ENCODE measurements at regions not wholly inside any gene's neighbourhood (a gene's known extent, or its start where the extent isn't known, plus 50 kb on each side); places are given as distances from the start of the nearest gene placed in this dataset.

- Histone ChIP-seq H3K4me1 (ENCODE audit: low read length) (no peaks in the 10 kb centered on the region), H2AFZ (ENCODE audit: low read depth, low read length) (no peak overlapping the region), H3K9ac (ENCODE audit: low read length) (no peak overlapping the region), H3K36me3 (replicated peaks; ENCODE audit: low read depth, low read length) (no peaks in the 10 kb centered on the region), H4K20me1 (ENCODE audit: insufficient read depth, low read length) (no peaks in the 10 kb centered on the region), H3K27ac (ENCODE audit: low read length) (no peak overlapping the region), H3K9me3 (ENCODE audit: insufficient read depth, low read length) (no peaks in the 10 kb centered on the region), H3K27me3 (ENCODE audit: low read depth, low read length) (no peaks in the 10 kb centered on the region), H3K4me2 (ENCODE audit: low read length) (no peak overlapping the region), H3K79me2 (ENCODE audit: low read length) (no peaks in the 10 kb centered on the region), H3K4me3 (ENCODE audit: low read length) (no peak overlapping the region)
- TF ChIP-seq CTCF (IDR thresholded peaks at IDR 0.05; ENCODE audit: low read depth, low read length) (no peak), EZH2phosphoT487 (IDR thresholded peaks at IDR 0.05; ENCODE audit: low read depth) (no peak)
Observed at GRCh38 chr7:119982884-119983283, 290.1 kb upstream of the KCND2 start.

- Histone ChIP-seq H3K79me2 (ENCODE audit: low read length) (no peaks in the 10 kb centered on the region), H3K4me1 (ENCODE audit: low read length) (no peaks in the 10 kb centered on the region), H4K20me1 (ENCODE audit: insufficient read depth, low read length) (no peaks in the 10 kb centered on the region), H3K4me2 (ENCODE audit: low read length) (no peak overlapping the region), H3K27ac (ENCODE audit: low read length) (no peak overlapping the region), H3K4me3 (ENCODE audit: low read length) (no peak overlapping the region), H3K9ac (ENCODE audit: low read length) (no peak overlapping the region), H3K27me3 (ENCODE audit: low read depth, low read length) (no peaks in the 10 kb centered on the region), H3K9me3 (ENCODE audit: insufficient read depth, low read length) (no peaks in the 10 kb centered on the region), H3K36me3 (replicated peaks; ENCODE audit: low read depth, low read length) (no peaks in the 10 kb centered on the region), H2AFZ (ENCODE audit: low read depth, low read length) (no peak overlapping the region)
- TF ChIP-seq CTCF (IDR thresholded peaks at IDR 0.05; ENCODE audit: low read depth, low read length) (no peak), EZH2phosphoT487 (IDR thresholded peaks at IDR 0.05; ENCODE audit: low read depth) (no peak)
Observed at GRCh38 chr7:119983468-119983867, 289.5 kb upstream of the KCND2 start.

DNA sequence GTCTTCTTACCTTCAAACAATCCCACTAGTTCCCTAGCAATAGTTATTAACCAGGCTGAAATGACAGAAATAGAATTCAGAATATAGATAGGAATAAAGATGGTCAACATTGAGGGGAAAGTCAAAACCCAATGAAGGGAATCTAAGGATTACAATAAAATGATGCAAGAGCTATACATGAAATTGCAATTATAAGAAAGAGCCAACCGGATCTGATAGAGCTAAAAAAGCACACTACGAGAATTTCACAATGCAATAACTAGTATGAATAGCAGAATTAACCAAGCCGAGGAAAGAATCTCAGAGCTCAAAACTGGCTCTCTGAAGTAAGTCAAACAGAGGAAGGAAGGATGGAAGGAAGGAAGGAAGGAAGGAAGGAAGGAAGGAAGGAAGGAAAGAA, 288.7 kb upstream of the KCND2 start:
- no peaks in the 10 kb centered on the region for H3K36me3 ChIP-seq (replicated peaks; ENCODE audit: low read depth, low read length)
- H3K27me3 ChIP-seq (ENCODE audit: low read depth, low read length), result no peaks in the 10 kb centered on the region
- H3K79me2 ChIP-seq (ENCODE audit: low read length), result no peaks in the 10 kb centered on the region
- H3K27ac ChIP-seq (ENCODE audit: low read length), result no peak overlapping the region
- TF ChIP-seq CTCF (IDR thresholded peaks at IDR 0.05; ENCODE audit: low read depth, low read length) (no peak), EZH2phosphoT487 (IDR thresholded peaks at IDR 0.05; ENCODE audit: low read depth) (no peak)
- H3K9ac ChIP-seq (ENCODE audit: low read length), result no peak overlapping the region
- no peaks in the 10 kb centered on the region for H4K20me1 ChIP-seq (ENCODE audit: insufficient read depth, low read length)
- no peaks in the 10 kb centered on the region for H3K4me1 ChIP-seq (ENCODE audit: low read length)
- H2AFZ ChIP-seq (ENCODE audit: low read depth, low read length), result no peak overlapping the region
- no peaks in the 10 kb centered on the region for H3K9me3 ChIP-seq (ENCODE audit: insufficient read depth, low read length)
- no peak overlapping the region for H3K4me3 ChIP-seq (ENCODE audit: low read length)
- H3K4me2 ChIP-seq (ENCODE audit: low read length), result no peak overlapping the region

DNA sequence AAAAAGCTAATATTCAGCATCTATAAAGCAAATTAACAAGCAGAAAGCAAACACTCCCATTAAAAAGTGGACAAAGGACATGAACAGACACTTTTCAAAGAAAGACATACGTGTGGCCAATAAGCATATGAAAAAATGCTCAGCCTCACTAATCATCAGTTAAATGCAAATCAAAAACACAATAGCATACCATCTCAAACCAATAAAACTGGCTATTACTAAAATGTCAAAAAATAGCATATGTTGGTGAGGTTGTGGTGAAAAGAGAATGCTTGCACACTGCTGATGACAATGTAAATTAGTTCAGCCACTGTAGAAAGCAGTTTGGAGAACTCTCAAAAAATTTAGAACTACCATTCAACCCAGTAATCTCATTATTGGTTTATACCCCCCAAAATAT, 284.6 kb upstream of the KCND2 start:
- Histone ChIP-seq H4K20me1 (ENCODE audit: insufficient read depth, low read length) (no peaks in the 10 kb centered on the region), H3K4me3 (ENCODE audit: low read length) (no peak overlapping the region), H3K79me2 (ENCODE audit: low read length) (no peaks in the 10 kb centered on the region), H3K9ac (ENCODE audit: low read length) (no peak overlapping the region), H3K4me2 (ENCODE audit: low read length) (no peak overlapping the region), H3K4me1 (ENCODE audit: low read length) (no peaks in the 10 kb centered on the region), H2AFZ (ENCODE audit: low read depth, low read length) (no peak overlapping the region), H3K36me3 (replicated peaks; ENCODE audit: low read depth, low read length) (no peaks in the 10 kb centered on the region), H3K27me3 (ENCODE audit: low read depth, low read length) (no peaks in the 10 kb centered on the region), H3K9me3 (ENCODE audit: insufficient read depth, low read length) (no peaks in the 10 kb centered on the region), H3K27ac (ENCODE audit: low read length) (no peak overlapping the region)
- TF ChIP-seq CTCF (IDR thresholded peaks at IDR 0.05; ENCODE audit: low read depth, low read length), result no peak
- TF ChIP-seq EZH2phosphoT487 (IDR thresholded peaks at IDR 0.05; ENCODE audit: low read depth), result no peak

All from OCI-LY3 (cell line).